Smooth muscle cell (in vitro differentiated cells): ENCODE measurements at regions not wholly inside any gene's neighbourhood (a gene's known extent, or its start where the extent isn't known, plus 50 kb on each side); places are given as distances from the start of the nearest gene placed in this dataset.

ENCODE experiments used
- DNase-seq: peaks from one replicate; lab custom pipeline; 2025; ENCODE audit not compliant: unreplicated experiment; lab: John Stamatoyannopoulos, UW
- H2AFZ ChIP-seq: fragments of 200-600 bp; sonication (generic); 2 replicates; pipeline ENCODE4 v1.6.0; 2016; ENCODE audit warnings: antibody characterized with exemption, low read depth, mild to moderate bottlenecking
- H3F3A ChIP-seq: fragments of 200-600 bp; sonication (generic); 2 replicates; pipeline ENCODE4 v1.6.0; 2017; ENCODE audit warnings: antibody characterized with exemption, low read depth
- H3K27ac ChIP-seq: fragments of 200-600 bp; sonication (generic); 2 replicates; pipeline ENCODE4 v1.5.1; 2016; ENCODE audit warnings: low read depth, mild to moderate bottlenecking
- H3K27me3 ChIP-seq: fragments of 200-600 bp; sonication (generic); 2 replicates; pipeline ENCODE4 v1.6.1; 2016; ENCODE audit warnings: low read depth, mild to moderate bottlenecking
- H3K36me3 ChIP-seq: fragments of 200-600 bp; sonication (generic); 2 replicates; pipeline ENCODE4 v1.5.1; 2016; ENCODE audit warnings: low read depth
- H3K4me1 ChIP-seq: fragments of 200-600 bp; sonication (generic); 2 replicates; pipeline ENCODE4 v1.5.1; 2016; ENCODE audit warnings: low read depth
- H3K4me2 ChIP-seq: fragments of 200-600 bp; sonication (generic); 2 replicates; pipeline ENCODE4 v1.6.0; 2016; ENCODE audit warnings: mild to moderate bottlenecking
- H3K4me3 ChIP-seq: fragments of 200-600 bp; sonication (generic); 2 replicates; pipeline ENCODE4 v1.5.1; 2016; ENCODE audit warnings: mild to moderate bottlenecking
- H3K79me2 ChIP-seq: fragments of 200-600 bp; sonication (generic); 2 replicates; pipeline ENCODE4 v1.6.0; 2016; ENCODE audit warnings: low read depth, mild to moderate bottlenecking
- H3K9ac ChIP-seq: fragments of 200-600 bp; sonication (generic); 2 replicates; pipeline ENCODE4 v1.6.0; 2016; ENCODE audit warnings: low read depth
- H3K9me3 ChIP-seq: fragments of 200-600 bp; sonication (generic); replicated peaks from 2 replicates; pipeline ENCODE4 v1.5.1; 2016; ENCODE audit warnings: low read depth
- H4K20me1 ChIP-seq: fragments of 200-600 bp; sonication (generic); 2 replicates; pipeline ENCODE4 v1.6.0; 2016; ENCODE audit warnings: low read depth
- WGBS: methylation state at CpG from one replicate; pipeline ENCODE4 v1.1.7; 2016; ENCODE audit warnings: low lambda C conversion rate; 5-methylcytosine and 5-hydroxymethylcytosine counted together
- TF ChIP-seq, protein P1 (sequence below): fragments of 200-600 bp; sonication (generic); IDR thresholded peaks from 2 replicates; pipeline ENCODE4 v1.5.1; 2017; ENCODE audit warnings: borderline replicate concordance, mild to moderate bottlenecking, antibody characterized with exemption; ENCODE audit not compliant: insufficient read depth, poor library complexity, severe bottlenecking

DNA sequence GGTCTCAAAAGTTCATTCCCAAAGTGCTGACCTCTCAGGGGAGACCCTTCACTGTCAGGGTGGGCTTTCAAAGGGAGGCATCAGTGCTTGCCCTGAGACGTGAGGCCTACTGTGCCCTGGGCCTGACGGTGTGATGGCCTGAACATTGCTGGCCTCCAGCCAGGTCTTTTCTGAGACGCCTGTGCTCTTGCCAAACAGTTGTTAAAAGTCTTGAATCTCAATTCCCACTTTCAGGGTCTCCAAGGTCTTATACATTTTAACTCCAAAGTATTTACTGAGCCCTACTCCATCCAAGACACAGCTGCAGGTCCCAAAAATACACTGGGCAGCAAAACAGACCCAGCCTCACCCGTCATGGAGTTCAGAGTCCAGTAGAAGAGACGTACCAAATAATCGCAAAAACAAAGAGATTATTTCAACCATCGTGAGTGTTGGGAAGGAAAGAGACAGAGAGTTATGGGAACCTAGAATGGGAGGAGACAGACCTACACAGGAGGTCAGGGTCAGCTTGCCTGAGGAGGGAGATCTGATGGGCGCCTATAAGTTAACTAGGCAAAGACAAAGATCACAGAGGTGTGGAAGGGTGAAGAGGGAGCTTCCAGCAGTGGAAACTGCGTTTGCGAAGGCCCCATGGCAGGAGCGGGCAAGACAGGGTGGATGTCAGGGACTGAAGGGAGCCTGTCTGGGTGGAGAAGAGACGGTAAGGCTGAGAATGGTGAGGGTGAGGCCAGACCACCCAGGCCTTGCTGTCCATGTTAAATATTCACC lies 446.3 kb downstream of the PREX1 start:
- no peak overlapping the region for H3K27ac ChIP-seq
- H3K4me3 ChIP-seq = no peak overlapping the region
- H3K9ac ChIP-seq = no peak overlapping the region
- no peaks in the 10 kb centered on the region for H3K9me3 ChIP-seq
- no peaks in the 10 kb centered on the region for H4K20me1 ChIP-seq
- WGBS = 77% methylated on average over 12 of the region's 12 CpGs
- no peaks in the 10 kb centered on the region for H3K79me2 ChIP-seq
- no peaks in the 10 kb centered on the region for H3F3A ChIP-seq
- H3K4me1 ChIP-seq = peaks cover 3% of the 10 kb centered on the region
- H3K27me3 ChIP-seq = no peaks in the 10 kb centered on the region
- no peak overlapping the region for H2AFZ ChIP-seq
- no peak overlapping the region for H3K4me2 ChIP-seq
- DNase-seq = no peak
- no peaks in the 10 kb centered on the region for H3K36me3 ChIP-seq
- TF ChIP-seq, protein P1, sequence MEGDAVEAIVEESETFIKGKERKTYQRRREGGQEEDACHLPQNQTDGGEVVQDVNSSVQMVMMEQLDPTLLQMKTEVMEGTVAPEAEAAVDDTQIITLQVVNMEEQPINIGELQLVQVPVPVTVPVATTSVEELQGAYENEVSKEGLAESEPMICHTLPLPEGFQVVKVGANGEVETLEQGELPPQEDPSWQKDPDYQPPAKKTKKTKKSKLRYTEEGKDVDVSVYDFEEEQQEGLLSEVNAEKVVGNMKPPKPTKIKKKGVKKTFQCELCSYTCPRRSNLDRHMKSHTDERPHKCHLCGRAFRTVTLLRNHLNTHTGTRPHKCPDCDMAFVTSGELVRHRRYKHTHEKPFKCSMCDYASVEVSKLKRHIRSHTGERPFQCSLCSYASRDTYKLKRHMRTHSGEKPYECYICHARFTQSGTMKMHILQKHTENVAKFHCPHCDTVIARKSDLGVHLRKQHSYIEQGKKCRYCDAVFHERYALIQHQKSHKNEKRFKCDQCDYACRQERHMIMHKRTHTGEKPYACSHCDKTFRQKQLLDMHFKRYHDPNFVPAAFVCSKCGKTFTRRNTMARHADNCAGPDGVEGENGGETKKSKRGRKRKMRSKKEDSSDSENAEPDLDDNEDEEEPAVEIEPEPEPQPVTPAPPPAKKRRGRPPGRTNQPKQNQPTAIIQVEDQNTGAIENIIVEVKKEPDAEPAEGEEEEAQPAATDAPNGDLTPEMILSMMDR = no peak

DNA sequence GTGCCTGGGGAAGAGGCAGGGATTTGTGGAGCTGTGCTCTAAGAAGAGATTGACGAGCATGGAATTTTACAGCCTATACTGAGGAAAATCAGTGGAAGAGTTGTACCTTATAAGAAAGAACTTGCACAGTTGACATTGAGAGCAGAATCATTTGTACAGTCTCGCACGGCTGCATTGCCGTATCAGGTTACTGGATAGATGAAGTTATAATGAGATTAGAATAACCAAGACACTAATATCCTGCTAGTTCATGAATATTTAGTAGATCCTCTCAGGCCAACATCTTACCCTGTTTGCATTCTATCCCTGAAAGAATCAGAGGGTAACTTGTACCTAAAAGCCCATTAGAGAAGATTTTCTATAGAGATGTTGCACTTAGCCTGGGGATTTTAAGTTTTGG lies 447.1 kb downstream of the PREX1 start:
- no peaks in the 10 kb centered on the region for H3K27me3 ChIP-seq
- TF ChIP-seq, protein P1 = no peak
- no peaks in the 10 kb centered on the region for H3K36me3 ChIP-seq
- H3K4me1 ChIP-seq = peaks cover 3% of the 10 kb centered on the region
- H3K4me2 ChIP-seq = no peak overlapping the region
- no peak overlapping the region for H3K9ac ChIP-seq
- DNase-seq = no peak
- WGBS = 90% methylated on average over 4 of the region's 4 CpGs
- no peaks in the 10 kb centered on the region for H4K20me1 ChIP-seq
- H3K4me3 ChIP-seq = no peak overlapping the region
- H3K9me3 ChIP-seq = no peaks in the 10 kb centered on the region
- H2AFZ ChIP-seq = no peak overlapping the region
- H3F3A ChIP-seq = no peaks in the 10 kb centered on the region
- no peaks in the 10 kb centered on the region for H3K79me2 ChIP-seq
- no peak overlapping the region for H3K27ac ChIP-seq

DNA sequence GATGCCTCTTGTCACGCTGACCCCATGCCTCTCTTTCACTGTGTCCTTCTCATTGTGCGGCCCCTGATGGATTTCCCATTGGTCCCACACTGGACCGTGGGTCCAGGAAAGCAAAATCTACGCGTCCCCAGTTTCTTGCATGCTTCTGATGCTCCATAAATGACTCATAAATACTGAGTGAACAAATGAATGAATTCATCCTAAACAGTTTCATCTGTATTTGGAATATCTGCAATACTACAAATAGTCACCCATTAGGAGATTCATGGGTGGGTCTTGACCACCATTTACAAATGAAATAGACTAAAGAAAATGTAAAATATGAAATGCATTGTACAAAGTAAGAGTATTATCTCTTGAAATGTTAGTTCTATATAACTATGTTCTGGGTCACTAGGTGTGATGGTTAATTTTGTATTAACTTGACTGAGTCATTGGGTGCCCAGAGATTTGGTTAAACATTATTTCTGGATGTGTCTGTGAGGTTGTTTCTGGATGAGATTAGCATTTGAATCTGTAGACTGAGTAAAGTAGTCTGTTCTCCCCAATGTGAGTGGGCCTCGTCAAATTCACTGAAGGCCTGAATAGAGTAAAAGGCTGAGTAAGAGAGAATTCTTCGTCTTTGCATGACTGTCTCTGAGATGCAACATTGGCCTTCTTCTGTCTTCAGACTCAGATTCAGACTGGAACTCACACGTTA lies 448.7 kb downstream of the PREX1 start:
- H3K4me3 ChIP-seq = no peak overlapping the region
- no peaks in the 10 kb centered on the region for H4K20me1 ChIP-seq
- H3K9me3 ChIP-seq = no peaks in the 10 kb centered on the region
- TF ChIP-seq, protein P1 = no peak
- H3K4me1 ChIP-seq = peaks cover 8% of the 10 kb centered on the region
- H3K27ac ChIP-seq = no peak overlapping the region
- 82% methylated on average over 8 of the region's 8 CpGs for WGBS
- no peaks in the 10 kb centered on the region for H3K79me2 ChIP-seq
- no peak overlapping the region for H3K9ac ChIP-seq
- no peak overlapping the region for H2AFZ ChIP-seq
- DNase-seq = no peak
- H3K4me2 ChIP-seq = no peak overlapping the region
- no peaks in the 10 kb centered on the region for H3F3A ChIP-seq
- no peaks in the 10 kb centered on the region for H3K27me3 ChIP-seq
- H3K36me3 ChIP-seq = no peaks in the 10 kb centered on the region
